ENCODE measurements at regions not wholly inside any gene's neighbourhood (a gene's known extent, or its start where the extent isn't known, plus 50 kb on each side); places are given as distances from the start of the nearest gene placed in this dataset.
A peak's percentile ranks its signal among the peaks of the same experiment; 100 is the strongest.

DNA sequence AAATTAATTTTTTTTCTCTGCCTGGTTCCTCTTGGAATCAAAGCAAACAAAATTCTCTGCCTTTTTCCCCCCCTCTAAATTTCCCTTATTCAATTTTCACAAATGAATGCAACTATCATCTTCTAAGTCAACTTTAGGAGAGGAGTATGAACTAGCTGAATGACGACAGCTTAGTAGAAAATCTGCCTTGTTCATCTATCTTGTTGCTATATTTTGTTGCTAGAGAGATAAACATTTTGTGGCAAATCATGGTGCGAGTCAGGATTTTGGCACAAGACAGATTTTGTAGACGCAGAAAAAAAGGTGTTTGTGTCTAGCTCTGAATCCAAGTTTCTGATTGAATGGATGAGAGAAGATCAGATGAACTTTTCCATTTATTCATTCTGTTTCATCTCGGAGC lies 81.0 kb upstream of the FZD8 start:
- ATAC-seq (ENCODE audit: low FRiP score in 2 of 2) (peak in 1 of 2 donors; percentile 34), DNase-seq (no peak)
- no peaks in the 10 kb centered on the region for H3K36me3 ChIP-seq
- no peaks in the 10 kb centered on the region for H3K4me1 ChIP-seq
- WGBS, 2 donors: 74 to 77% methylated on average over 4 of the region's 4 CpGs
- TF ChIP-seq, protein P1, sequence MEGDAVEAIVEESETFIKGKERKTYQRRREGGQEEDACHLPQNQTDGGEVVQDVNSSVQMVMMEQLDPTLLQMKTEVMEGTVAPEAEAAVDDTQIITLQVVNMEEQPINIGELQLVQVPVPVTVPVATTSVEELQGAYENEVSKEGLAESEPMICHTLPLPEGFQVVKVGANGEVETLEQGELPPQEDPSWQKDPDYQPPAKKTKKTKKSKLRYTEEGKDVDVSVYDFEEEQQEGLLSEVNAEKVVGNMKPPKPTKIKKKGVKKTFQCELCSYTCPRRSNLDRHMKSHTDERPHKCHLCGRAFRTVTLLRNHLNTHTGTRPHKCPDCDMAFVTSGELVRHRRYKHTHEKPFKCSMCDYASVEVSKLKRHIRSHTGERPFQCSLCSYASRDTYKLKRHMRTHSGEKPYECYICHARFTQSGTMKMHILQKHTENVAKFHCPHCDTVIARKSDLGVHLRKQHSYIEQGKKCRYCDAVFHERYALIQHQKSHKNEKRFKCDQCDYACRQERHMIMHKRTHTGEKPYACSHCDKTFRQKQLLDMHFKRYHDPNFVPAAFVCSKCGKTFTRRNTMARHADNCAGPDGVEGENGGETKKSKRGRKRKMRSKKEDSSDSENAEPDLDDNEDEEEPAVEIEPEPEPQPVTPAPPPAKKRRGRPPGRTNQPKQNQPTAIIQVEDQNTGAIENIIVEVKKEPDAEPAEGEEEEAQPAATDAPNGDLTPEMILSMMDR (IDR thresholded peaks at IDR 0.05): no peak
- no peak for TF ChIP-seq POLR2A (IDR thresholded peaks at IDR 0.05)
- TF ChIP-seq POLR2AphosphoS5 (IDR thresholded peaks at IDR 0.05): no peak
- no peak for TF ChIP-seq EP300 (IDR thresholded peaks at IDR 0.05)
- no peak overlapping the region for H3K4me3 ChIP-seq
- H3K9me3 ChIP-seq: no peaks in the 10 kb centered on the region
- no peaks in the 10 kb centered on the region for H3K27me3 ChIP-seq
- H3K27ac ChIP-seq: no peak overlapping the region

DNA sequence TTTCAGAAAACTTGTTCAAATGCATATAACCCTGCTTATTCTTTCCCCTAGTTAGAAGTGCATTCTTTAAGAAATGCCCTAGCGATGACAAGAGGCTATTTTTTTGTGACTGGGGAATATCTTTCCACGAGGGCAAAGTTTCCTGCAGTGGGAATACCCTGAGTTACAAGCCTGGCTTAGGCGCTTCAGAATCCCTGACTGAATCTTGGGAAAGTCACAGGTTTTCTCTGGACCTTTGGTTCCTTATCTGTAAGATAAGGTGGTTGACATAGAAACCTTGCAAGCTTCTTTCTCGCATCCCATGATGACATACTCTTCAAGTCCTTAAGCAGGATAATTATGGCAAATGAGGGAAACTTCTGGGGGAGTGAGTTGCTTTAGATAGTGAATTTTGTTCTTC lies 80.5 kb upstream of the FZD8 start:
- Histone ChIP-seq H3K27ac (no peak overlapping the region), H3K4me3 (no peak overlapping the region), H3K36me3 (no peaks in the 10 kb centered on the region), H3K27me3 (no peaks in the 10 kb centered on the region), H3K9me3 (no peaks in the 10 kb centered on the region), H3K4me1 (no peaks in the 10 kb centered on the region)
- DNase-seq (no peak), ATAC-seq (ENCODE audit: low FRiP score in 2 of 2) (no peak)
- WGBS, 2 donors: 70 to 73% methylated on average over 4 of the region's 4 CpGs
- TF ChIP-seq, protein P1 (IDR thresholded peaks at IDR 0.05): no peak
- TF ChIP-seq POLR2AphosphoS5 (IDR thresholded peaks at IDR 0.05): no peak
- TF ChIP-seq EP300 (IDR thresholded peaks at IDR 0.05): no peak
- TF ChIP-seq POLR2A (IDR thresholded peaks at IDR 0.05): no peak

DNA sequence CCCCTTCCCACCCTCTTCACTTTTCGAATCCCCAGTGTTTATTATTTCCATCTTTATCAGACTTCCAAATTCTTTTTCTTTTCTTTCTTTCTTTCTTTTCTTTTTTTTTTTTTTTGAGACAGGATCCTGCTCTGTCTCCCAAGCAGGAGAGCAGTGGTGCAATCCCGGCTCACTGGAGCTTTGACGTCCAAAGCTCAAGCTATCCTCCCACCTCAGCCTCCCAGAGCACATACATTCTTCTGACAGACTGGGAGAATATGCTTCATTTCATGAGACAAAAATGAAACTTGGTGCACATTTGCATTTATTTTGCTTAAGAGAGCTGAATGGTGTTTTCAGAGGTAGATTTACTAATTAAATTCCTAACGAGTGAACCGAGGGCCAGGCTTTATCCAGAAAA lies 80.1 kb upstream of the FZD8 start:
- DNase-seq (no peak), ATAC-seq (ENCODE audit: low FRiP score in 2 of 2) (no peak)
- no peaks in the 10 kb centered on the region for H3K27me3 ChIP-seq
- H3K36me3 ChIP-seq: no peaks in the 10 kb centered on the region
- H3K27ac ChIP-seq: no peak overlapping the region
- TF ChIP-seq POLR2A (IDR thresholded peaks at IDR 0.05) (no peak), EP300 (IDR thresholded peaks at IDR 0.05) (no peak), POLR2AphosphoS5 (IDR thresholded peaks at IDR 0.05) (no peak)
- TF ChIP-seq, protein P1 (IDR thresholded peaks at IDR 0.05): no peak
- WGBS, 2 donors: 89 to 91% methylated on average over 5 of the region's 5 CpGs
- no peak overlapping the region for H3K4me3 ChIP-seq
- H3K4me1 ChIP-seq: no peaks in the 10 kb centered on the region
- no peaks in the 10 kb centered on the region for H3K9me3 ChIP-seq

DNA sequence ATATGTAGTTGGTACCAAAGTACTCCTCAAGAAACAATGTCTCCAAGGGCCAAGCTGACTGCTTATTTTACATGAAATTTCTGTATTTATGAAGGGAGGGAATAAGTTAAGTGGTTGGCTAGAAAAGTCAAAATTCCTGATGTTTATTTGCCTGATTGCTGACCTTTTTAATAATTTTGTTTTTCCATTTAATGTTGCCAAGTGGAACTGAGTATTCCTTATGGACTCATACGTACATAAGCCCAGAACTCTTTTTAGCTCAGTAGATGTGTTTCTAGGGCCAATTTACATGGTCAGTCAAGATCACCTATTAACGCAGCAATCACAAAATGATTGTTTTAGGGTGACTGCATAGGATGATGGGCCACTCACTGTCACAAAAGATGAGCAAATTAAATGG lies 78.3 kb upstream of the FZD8 start:
- DNase-seq: no peak
- Histone ChIP-seq H3K36me3 (no peaks in the 10 kb centered on the region), H3K4me1 (no peaks in the 10 kb centered on the region), H3K4me3 (no peak overlapping the region), H3K27ac (no peak overlapping the region), H3K27me3 (no peaks in the 10 kb centered on the region), H3K9me3 (no peaks in the 10 kb centered on the region)
- TF ChIP-seq EP300 (IDR thresholded peaks at IDR 0.05) (no peak), POLR2AphosphoS5 (IDR thresholded peaks at IDR 0.05) (no peak), POLR2A (IDR thresholded peaks at IDR 0.05) (no peak)
- TF ChIP-seq, protein P1 (IDR thresholded peaks at IDR 0.05): no peak
- ATAC-seq (ENCODE audit: low FRiP score in 2 of 2): no peak
- WGBS, 2 donors: 89% methylated on average over 2 of the region's 2 CpGs

DNA sequence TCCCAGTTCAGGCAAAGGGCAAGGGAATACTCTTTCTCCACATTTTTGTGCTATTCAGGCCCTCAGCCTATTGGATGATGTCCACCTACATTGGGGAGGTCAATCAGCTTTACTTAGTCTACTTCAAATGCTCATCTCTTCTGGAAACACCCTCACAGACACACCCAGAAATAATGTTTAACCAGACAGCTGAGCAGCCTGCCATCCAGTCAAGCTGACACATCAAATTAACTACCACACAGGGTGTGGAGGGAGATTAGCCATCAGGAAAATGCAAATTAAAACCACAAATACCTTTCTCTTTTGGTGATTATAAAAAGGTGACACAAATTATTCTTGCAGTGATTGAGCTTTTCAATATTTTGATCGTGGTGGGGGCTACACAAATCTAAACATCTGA lies 74.7 kb upstream of the FZD8 start:
- no peaks in the 10 kb centered on the region for H3K36me3 ChIP-seq
- no peak overlapping the region for H3K27ac ChIP-seq
- DNase-seq (no peak), ATAC-seq (ENCODE audit: low FRiP score in 2 of 2) (no peak)
- no peaks in the 10 kb centered on the region for H3K27me3 ChIP-seq
- H3K4me1 ChIP-seq: no peaks in the 10 kb centered on the region
- no peak for TF ChIP-seq POLR2A (IDR thresholded peaks at IDR 0.05)
- TF ChIP-seq, protein P1 (IDR thresholded peaks at IDR 0.05): no peak
- no peak for TF ChIP-seq POLR2AphosphoS5 (IDR thresholded peaks at IDR 0.05)
- no peaks in the 10 kb centered on the region for H3K9me3 ChIP-seq
- 63 to 77% methylated on average over 1 of the region's 1 CpG for WGBS, 2 donors
- no peak overlapping the region for H3K4me3 ChIP-seq

Data from upper lobe of left lung (tissue), 6 donors.